Neural cell (in vitro differentiated cells): ENCODE measurements at regions not wholly inside any gene's neighbourhood (a gene's known extent, or its start where the extent isn't known, plus 50 kb on each side); places are given as distances from the start of the nearest gene placed in this dataset.

Experiments
- H2AFZ ChIP-seq: fragments of 200-600, 300-800 bp; sonication (generic), shearing (Covaris generic); 2 replicates; pipeline ENCODE4 v1.6.0; 2014; ENCODE audit warnings: low read depth, mild to moderate bottlenecking, antibody characterized with exemption, low read length, moderate library complexity
- H3F3A ChIP-seq: fragments of 200-600 bp; shearing (Covaris generic); 2 replicates; pipeline ENCODE4 v1.6.1; 2016; ENCODE audit warnings: mild to moderate bottlenecking, moderate library complexity, mixed read lengths, antibody characterized with exemption, low read length; ENCODE audit not compliant: insufficient read depth, poor library complexity, severe bottlenecking
- H3K27ac ChIP-seq: fragments of 200-600, 300-800 bp; sonication (generic), shearing (Covaris generic); 2 replicates; pipeline ENCODE4 v1.5.1; 2014; ENCODE audit warnings: mild to moderate bottlenecking, low read length, moderate library complexity
- H3K27me3 ChIP-seq: fragments of 300-800, 200-600 bp; sonication (generic), shearing (Covaris generic); 2 replicates; pipeline ENCODE4 v1.6.0; 2014; ENCODE audit warnings: mild to moderate bottlenecking, low read depth, low read length, moderate library complexity; ENCODE audit not compliant: insufficient read depth
- H3K36me3 ChIP-seq: fragments of 300-800, 200-600 bp; sonication (generic), shearing (Covaris generic); 2 replicates; pipeline ENCODE4 v1.5.1; 2014; ENCODE audit warnings: mild to moderate bottlenecking, antibody characterized with exemption, low read length, moderate library complexity; ENCODE audit not compliant: insufficient read depth
- H3K4me2 ChIP-seq: fragments of 300-800, 200-600 bp; sonication (generic), shearing (Covaris generic); 2 replicates; pipeline ENCODE4 v1.6.0; 2014; ENCODE audit warnings: mild to moderate bottlenecking, low read length
- H3K4me3 ChIP-seq: fragments of 300-800, 200-600 bp; sonication (generic), shearing (Covaris generic); 2 replicates; pipeline ENCODE4 v1.5.1; 2014; ENCODE audit warnings: mild to moderate bottlenecking, low read length, moderate library complexity
- H3K79me2 ChIP-seq: fragments of 200-600 bp; shearing (Covaris generic); replicated peaks from 2 replicates; pipeline ENCODE4 v1.6.0; 2014; ENCODE audit warnings: mild to moderate bottlenecking, low read length, moderate library complexity; ENCODE audit not compliant: insufficient read depth
- H3K9ac ChIP-seq: fragments of 300-800, 200-600 bp; sonication (generic), shearing (Covaris generic); 2 replicates; pipeline ENCODE4 v1.6.1; 2016; ENCODE audit warnings: mild to moderate bottlenecking, low read length, mixed read lengths
- H3K9me2 ChIP-seq: fragments of 200-600 bp; shearing (Covaris generic); 2 replicates; pipeline ENCODE4 v1.6.1; 2016; ENCODE audit warnings: mild to moderate bottlenecking, low read length, mixed read lengths; ENCODE audit not compliant: insufficient read depth
- H3K9me3 ChIP-seq: fragments of 200-600, 300-800 bp; sonication (generic), shearing (Covaris generic); 2 replicates; pipeline ENCODE4 v1.6.1; 2016; ENCODE audit warnings: mild to moderate bottlenecking, mixed run types, low read length, moderate library complexity, mixed read lengths
- H4K20me1 ChIP-seq: fragments of 200-600 bp; shearing (Covaris generic); 2 replicates; pipeline ENCODE4 v1.6.1; 2016; ENCODE audit warnings: mild to moderate bottlenecking, mixed run types; ENCODE audit not compliant: insufficient read depth
- EP300 ChIP-seq: fragments of 450-650 bp; conservative IDR thresholded peaks from 2 replicates; pipeline ENCODE4 v1.6.1; 2014; ENCODE audit warnings: antibody characterized with exemption, mild to moderate bottlenecking, moderate library complexity; ENCODE audit not compliant: poor library complexity, severe bottlenecking
- EZH2 ChIP-seq: fragments of 200-600, 300-800 bp; shearing (Covaris generic), sonication (generic); IDR thresholded peaks from 2 replicates; pipeline ENCODE4 v1.6.1; 2014; ENCODE audit warnings: antibody characterized with exemption, low read length, borderline replicate concordance, mild to moderate bottlenecking; ENCODE audit not compliant: insufficient read depth, poor library complexity, severe bottlenecking
- MXI1 ChIP-seq: fragments of 450-650 bp; conservative IDR thresholded peaks from 2 replicates; pipeline ENCODE4 v1.6.1; 2014; ENCODE audit warnings: antibody characterized with exemption, mild to moderate bottlenecking; ENCODE audit not compliant: poor library complexity, severe bottlenecking
- POLR2AphosphoS5 ChIP-seq: IDR thresholded peaks from 2 replicates; pipeline ENCODE4 v1.6.1; 2012
- RAD21 ChIP-seq: fragments of 450-650 bp; conservative IDR thresholded peaks from 2 replicates; pipeline ENCODE4 v1.6.1; 2014; ENCODE audit warnings: antibody characterized with exemption, mild to moderate bottlenecking, moderate library complexity
- REST ChIP-seq: IDR thresholded peaks from 2 replicates; pipeline ENCODE4 v1.6.1; 2012; ENCODE audit warnings: borderline replicate concordance
- SMC3 ChIP-seq: fragments of 450-650 bp; conservative IDR thresholded peaks from 2 replicates; pipeline ENCODE4 v1.6.1; 2014; ENCODE audit warnings: antibody characterized with exemption, mild to moderate bottlenecking, moderate library complexity; ENCODE audit not compliant: poor library complexity
- TAF1 ChIP-seq: IDR thresholded peaks from 2 replicates; pipeline ENCODE4 v1.6.1; 2012; ENCODE audit warnings: low read depth
- TF ChIP-seq, protein P1 (sequence below): fragments of 450-650 bp; IDR thresholded peaks from 2 replicates; pipeline ENCODE4 v1.5.1; 2014; ENCODE audit warnings: antibody characterized with exemption, mild to moderate bottlenecking, moderate library complexity; ENCODE audit not compliant: poor library complexity, severe bottlenecking

DNA sequence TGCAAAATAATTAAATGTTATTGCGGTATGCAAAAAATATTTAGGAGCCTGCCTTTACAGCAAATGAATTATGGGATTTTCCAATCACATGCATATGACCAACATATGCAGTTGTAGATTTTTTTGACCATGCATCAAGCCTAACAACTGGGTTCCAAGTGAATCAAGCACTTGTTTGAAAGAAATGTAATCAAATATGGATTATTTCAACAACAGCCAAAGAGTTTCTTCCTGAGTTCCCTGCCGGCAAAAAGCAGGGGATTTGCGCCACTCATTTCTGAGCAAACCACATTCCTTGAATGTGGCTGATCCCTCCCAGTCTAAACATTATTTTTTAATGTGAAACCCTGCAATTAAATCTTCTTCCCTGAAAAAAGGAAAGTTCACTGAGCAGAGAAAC is 100.1 kb upstream of the ADTRP start:
- no peaks in the 10 kb centered on the region for H4K20me1 ChIP-seq
- no peaks in the 10 kb centered on the region for H3K9me2 ChIP-seq
- H3K4me2 ChIP-seq, result no peak overlapping the region
- no peaks in the 10 kb centered on the region for H3K27me3 ChIP-seq
- no peak for TF ChIP-seq POLR2AphosphoS5
- TF ChIP-seq EZH2, result no peak
- TF ChIP-seq REST, result no peak
- no peak for TF ChIP-seq SMC3
- TF ChIP-seq MXI1, result no peak
- TF ChIP-seq TAF1, result no peak
- TF ChIP-seq RAD21, result no peak
- TF ChIP-seq EP300, result no peak
- TF ChIP-seq, protein P1, sequence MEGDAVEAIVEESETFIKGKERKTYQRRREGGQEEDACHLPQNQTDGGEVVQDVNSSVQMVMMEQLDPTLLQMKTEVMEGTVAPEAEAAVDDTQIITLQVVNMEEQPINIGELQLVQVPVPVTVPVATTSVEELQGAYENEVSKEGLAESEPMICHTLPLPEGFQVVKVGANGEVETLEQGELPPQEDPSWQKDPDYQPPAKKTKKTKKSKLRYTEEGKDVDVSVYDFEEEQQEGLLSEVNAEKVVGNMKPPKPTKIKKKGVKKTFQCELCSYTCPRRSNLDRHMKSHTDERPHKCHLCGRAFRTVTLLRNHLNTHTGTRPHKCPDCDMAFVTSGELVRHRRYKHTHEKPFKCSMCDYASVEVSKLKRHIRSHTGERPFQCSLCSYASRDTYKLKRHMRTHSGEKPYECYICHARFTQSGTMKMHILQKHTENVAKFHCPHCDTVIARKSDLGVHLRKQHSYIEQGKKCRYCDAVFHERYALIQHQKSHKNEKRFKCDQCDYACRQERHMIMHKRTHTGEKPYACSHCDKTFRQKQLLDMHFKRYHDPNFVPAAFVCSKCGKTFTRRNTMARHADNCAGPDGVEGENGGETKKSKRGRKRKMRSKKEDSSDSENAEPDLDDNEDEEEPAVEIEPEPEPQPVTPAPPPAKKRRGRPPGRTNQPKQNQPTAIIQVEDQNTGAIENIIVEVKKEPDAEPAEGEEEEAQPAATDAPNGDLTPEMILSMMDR, result no peak
- no peaks in the 10 kb centered on the region for H3K79me2 ChIP-seq
- no peaks in the 10 kb centered on the region for H3K36me3 ChIP-seq
- H3F3A ChIP-seq, result no peaks in the 10 kb centered on the region
- H2AFZ ChIP-seq, result no peak overlapping the region
- H3K9ac ChIP-seq, result no peak overlapping the region
- no peak overlapping the region for H3K4me3 ChIP-seq
- no peak overlapping the region for H3K27ac ChIP-seq
- H3K9me3 ChIP-seq, result no peaks in the 10 kb centered on the region

GRCh38 chr6:11878029-11878428 is 99.4 kb upstream of the ADTRP start:
- TF ChIP-seq MXI1, result no peak
- TF ChIP-seq, protein P1, result no peak
- TF ChIP-seq SMC3, result no peak
- no peak for TF ChIP-seq REST
- TF ChIP-seq TAF1, result no peak
- TF ChIP-seq POLR2AphosphoS5, result no peak
- no peak for TF ChIP-seq EZH2
- TF ChIP-seq RAD21, result no peak
- H3K9ac ChIP-seq, result no peak overlapping the region
- H3K9me3 ChIP-seq, result no peaks in the 10 kb centered on the region
- no peak overlapping the region for H3K4me2 ChIP-seq
- no peaks in the 10 kb centered on the region for H3K9me2 ChIP-seq
- no peaks in the 10 kb centered on the region for H3F3A ChIP-seq
- no peak overlapping the region for H3K4me3 ChIP-seq
- no peaks in the 10 kb centered on the region for H3K79me2 ChIP-seq
- H4K20me1 ChIP-seq, result no peaks in the 10 kb centered on the region
- H2AFZ ChIP-seq, result no peak overlapping the region
- no peaks in the 10 kb centered on the region for H3K27me3 ChIP-seq
- no peak overlapping the region for H3K27ac ChIP-seq
- no peaks in the 10 kb centered on the region for H3K36me3 ChIP-seq
